ENCODE measurements at regions not wholly inside any gene's neighbourhood (a gene's known extent, or its start where the extent isn't known, plus 50 kb on each side); places are given as distances from the start of the nearest gene placed in this dataset.

- no peak overlapping the region for H3K4me3 ChIP-seq (ENCODE audit: low read depth, low read length)
- no peak overlapping the region for H3K27ac ChIP-seq
- TF ChIP-seq, protein P1, sequence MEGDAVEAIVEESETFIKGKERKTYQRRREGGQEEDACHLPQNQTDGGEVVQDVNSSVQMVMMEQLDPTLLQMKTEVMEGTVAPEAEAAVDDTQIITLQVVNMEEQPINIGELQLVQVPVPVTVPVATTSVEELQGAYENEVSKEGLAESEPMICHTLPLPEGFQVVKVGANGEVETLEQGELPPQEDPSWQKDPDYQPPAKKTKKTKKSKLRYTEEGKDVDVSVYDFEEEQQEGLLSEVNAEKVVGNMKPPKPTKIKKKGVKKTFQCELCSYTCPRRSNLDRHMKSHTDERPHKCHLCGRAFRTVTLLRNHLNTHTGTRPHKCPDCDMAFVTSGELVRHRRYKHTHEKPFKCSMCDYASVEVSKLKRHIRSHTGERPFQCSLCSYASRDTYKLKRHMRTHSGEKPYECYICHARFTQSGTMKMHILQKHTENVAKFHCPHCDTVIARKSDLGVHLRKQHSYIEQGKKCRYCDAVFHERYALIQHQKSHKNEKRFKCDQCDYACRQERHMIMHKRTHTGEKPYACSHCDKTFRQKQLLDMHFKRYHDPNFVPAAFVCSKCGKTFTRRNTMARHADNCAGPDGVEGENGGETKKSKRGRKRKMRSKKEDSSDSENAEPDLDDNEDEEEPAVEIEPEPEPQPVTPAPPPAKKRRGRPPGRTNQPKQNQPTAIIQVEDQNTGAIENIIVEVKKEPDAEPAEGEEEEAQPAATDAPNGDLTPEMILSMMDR (IDR thresholded peaks at IDR 0.05; ENCODE audit: low read depth, low read length) = no peak
- no peaks in the 10 kb centered on the region for H3K27me3 ChIP-seq (ENCODE audit: insufficient read depth, low read depth, severe bottlenecking)
- no peaks in the 10 kb centered on the region for H3K9me3 ChIP-seq (ENCODE audit: severe bottlenecking)
- DNase-seq = no peak
- H3K36me3 ChIP-seq = no peaks in the 10 kb centered on the region
Observed at GRCh38 chr12:31778687-31779086, 49.9 kb upstream of the AMN1 start.
